Left lung (tissue), 4 donors: ENCODE measurements at regions not wholly inside any gene's neighbourhood (a gene's known extent, or its start where the extent isn't known, plus 50 kb on each side); places are given as distances from the start of the nearest gene placed in this dataset.

Experiments used
- ATAC-seq: fragments of 200-7000 bp; cut with Tn5 transposase; one replicate; pipeline ENCODE4 v1.9.1; 2020; ENCODE audit warnings: moderate library complexity
- DNase-seq, 4 donors: peaks; one replicate each; pipeline ENCODE4 v3.0.0-alpha.2; 2013 to 2020
- H3K27ac ChIP-seq, 2 donors: fragments of 200-600 bp; sonication (generic) in 1 of 2; one replicate each; pipeline versions ENCODE4 v1.5.0 to v1.8.0; 2020 to 2021
- H3K27me3 ChIP-seq, 2 donors: fragments of 200-600 bp; sonication (generic) in 1 of 2; one replicate each; pipeline versions ENCODE4 v1.5.0 to v1.8.0; 2020 to 2021
- H3K36me3 ChIP-seq, 2 donors: fragments of 200-600 bp; sonication (generic) in 1 of 2; one replicate each; pipeline versions ENCODE4 v1.5.0 to v1.8.0; 2020 to 2021
- H3K4me1 ChIP-seq, 2 donors: fragments of 200-600 bp; one replicate each; pipeline ENCODE4 v1.8.0; 2021
- H3K4me3 ChIP-seq, 2 donors: fragments of 200-600 bp; sonication (generic) in 1 of 2; one replicate each; pipeline versions ENCODE4 v1.5.0 to v1.8.0; 2020 to 2021; ENCODE audit warnings: mild to moderate bottlenecking in 1 of 2
- H3K9me3 ChIP-seq, 2 donors: fragments of 200-600 bp; sonication (generic) in 1 of 2; one replicate each; pipeline versions ENCODE4 v1.5.0 to v1.8.0; 2020 to 2021
- CTCF ChIP-seq, 2 donors: fragments of 200-600 bp; sonication (generic) in 1 of 2; IDR thresholded peaks; one replicate each; pipeline versions ENCODE4 v1.5.0 to v1.8.0; 2021; ENCODE audit warnings: antibody characterized with exemption in 2 of 2
- intact Hi-C, 2 donors: fragments of 100-400 bp; cut with DNase I; formaldehyde crosslinking; loops; one replicate each; pipeline versions ENCODE4 v1.11.2 to v1.14.2; 2022
- donor health status: DM: no; HTN: yes; CAD: no.
- donor health status: DM: no; HTN: no; CAD: no.

- Histone ChIP-seq H3K27me3 (no peaks in the 10 kb centered on the region), H3K4me3 (no peak overlapping the region), H3K9me3 (no peaks in the 10 kb centered on the region), H3K4me1 (no peaks in the 10 kb centered on the region), H3K36me3 (no peaks in the 10 kb centered on the region), H3K27ac (no peak overlapping the region)
- no peak for DNase-seq
- intact Hi-C loops, result no loop called here
- no peak for ATAC-seq
- TF ChIP-seq CTCF (IDR thresholded peaks at IDR 0.05), result no peak
Observed at GRCh38 chr13:56706485-56706884, 434.2 kb upstream of the PRR20A start.

- no peak for TF ChIP-seq CTCF (IDR thresholded peaks at IDR 0.05)
- Histone ChIP-seq H3K4me3 (no peak overlapping the region), H3K9me3 (no peaks in the 10 kb centered on the region), H3K27me3 (no peaks in the 10 kb centered on the region), H3K36me3 (no peaks in the 10 kb centered on the region), H3K4me1 (no peaks in the 10 kb centered on the region), H3K27ac (no peak overlapping the region)
- DNase-seq (no peak), ATAC-seq (no peak)
- intact Hi-C loops, result no loop called here
Observed at GRCh38 chr13:56713656-56714055, 427.1 kb upstream of the PRR20A start.

- intact Hi-C loops, result no loop called here
- Histone ChIP-seq H3K9me3 (no peaks in the 10 kb centered on the region), H3K36me3 (no peaks in the 10 kb centered on the region), H3K27me3 (no peaks in the 10 kb centered on the region), H3K27ac (no peak overlapping the region), H3K4me1 (no peaks in the 10 kb centered on the region), H3K4me3 (no peak overlapping the region)
- no peak for DNase-seq
- ATAC-seq, result no peak
- no peak for TF ChIP-seq CTCF (IDR thresholded peaks at IDR 0.05)
Observed at GRCh38 chr13:56718791-56719190, 421.9 kb upstream of the PRR20A start.

- no peak overlapping the region for H3K27ac ChIP-seq
- intact Hi-C loops, result no loop called here
- no peaks in the 10 kb centered on the region for H3K27me3 ChIP-seq
- H3K9me3 ChIP-seq, result no peaks in the 10 kb centered on the region
- TF ChIP-seq CTCF (IDR thresholded peaks at IDR 0.05), result no peak
- DNase-seq (no peak), ATAC-seq (no peak)
- H3K36me3 ChIP-seq, result no peaks in the 10 kb centered on the region
- H3K4me3 ChIP-seq, result no peak overlapping the region
- no peaks in the 10 kb centered on the region for H3K4me1 ChIP-seq
Observed at GRCh38 chr13:56720841-56721240, 419.9 kb upstream of the PRR20A start.

- DNase-seq (peak in 1 of 4 donors; percentile 72), ATAC-seq (no peak)
- no peaks in the 10 kb centered on the region for H3K36me3 ChIP-seq
- H3K27me3 ChIP-seq, result no peaks in the 10 kb centered on the region
- H3K4me3 ChIP-seq, result no peak overlapping the region
- intact Hi-C loops, result no loop called here
- TF ChIP-seq CTCF (IDR thresholded peaks at IDR 0.05), result no peak
- H3K4me1 ChIP-seq, result no peaks in the 10 kb centered on the region
- H3K9me3 ChIP-seq, result peaks cover 0 to 16% of the 10 kb centered on the region in 2 donors
- no peak overlapping the region for H3K27ac ChIP-seq
Observed at GRCh38 chr13:56735537-56735942, 405.2 kb upstream of the PRR20A start.
